A673 (cell line): ENCODE measurements at regions not wholly inside any gene's neighbourhood (a gene's known extent, or its start where the extent isn't known, plus 50 kb on each side); places are given as distances from the start of the nearest gene placed in this dataset.

ENCODE experiments used
- BruUV-seq: library from RNA; stranded (reverse); fragments of 400-500 nt; replicated peaks from 2 replicates; lab custom pipeline; 2021; lab: Mats Ljungman, UMichigan
- CTCF ChIA-PET: fragments of 300-600 bp; sonication (Branson Sonifier 250); formaldehyde crosslinking; loops from one replicate; lab custom pipeline; 2022; ENCODE audit warnings: antibody characterized with exemption; lab: Charles Lee
- POLR2A ChIA-PET: fragments of 300-600 bp; sonication (Branson Sonifier 250); formaldehyde crosslinking; loops from one replicate; lab custom pipeline; 2022; ENCODE audit warnings: antibody characterized with exemption; ENCODE audit not compliant: low non-redundant PET; lab: Charles Lee
- DNase-seq: peaks from one replicate; pipeline ENCODE4 v3.0.0-alpha.2; 2015; ENCODE audit warnings: low spot score
- H3K27ac ChIP-seq: fragments of 200-600 bp; sonication (generic); 2 replicates; pipeline ENCODE4 v1.5.1; 2016; ENCODE audit warnings: mixed run types, low read depth, mild to moderate bottlenecking, mixed read lengths, antibody characterized with exemption, low read length; ENCODE audit not compliant: poor library complexity, severe bottlenecking
- H3K27me3 ChIP-seq: fragments of 200-600 bp; sonication (generic); replicated peaks from 2 replicates; pipeline ENCODE4 v1.6.1; 2017; ENCODE audit warnings: mixed run types, low read depth, mild to moderate bottlenecking, mixed read lengths, antibody characterized with exemption, low read length; ENCODE audit not compliant: insufficient read depth, poor library complexity
- H3K36me3 ChIP-seq: fragments of 200-600 bp; sonication (generic); 2 replicates; pipeline ENCODE4 v1.6.1; 2016; ENCODE audit warnings: mixed run types, mild to moderate bottlenecking, mixed read lengths, antibody characterized with exemption, low read length; ENCODE audit not compliant: insufficient read depth, poor library complexity, severe bottlenecking
- H3K4me1 ChIP-seq: fragments of 200-600 bp; sonication (generic); 2 replicates; pipeline ENCODE4 v1.6.1; 2017; ENCODE audit warnings: mixed run types, mild to moderate bottlenecking, mixed read lengths, antibody characterized with exemption, low read length; ENCODE audit not compliant: insufficient read depth, poor library complexity, severe bottlenecking
- H3K4me3 ChIP-seq: fragments of 200-600 bp; sonication (generic); 2 replicates; pipeline ENCODE4 v1.5.1; 2016; ENCODE audit warnings: low read depth, mixed run types, mild to moderate bottlenecking, mixed read lengths, low read length; ENCODE audit not compliant: poor library complexity, severe bottlenecking
- H3K9me3 ChIP-seq: fragments of 200-600 bp; sonication (generic); 2 replicates; pipeline ENCODE4 v1.6.1; 2016; ENCODE audit warnings: mixed run types, low read depth, mild to moderate bottlenecking, mixed read lengths, antibody characterized with exemption, low read length; ENCODE audit not compliant: poor library complexity, severe bottlenecking
- EZH2 ChIP-seq: fragments of 200-600 bp; sonication (generic); IDR thresholded peaks from 2 replicates; pipeline ENCODE4 v1.6.1; 2017; ENCODE audit warnings: borderline replicate concordance, low read depth, mild to moderate bottlenecking, mixed read lengths, antibody characterized with exemption, low read length; ENCODE audit not compliant: poor library complexity, severe bottlenecking
- intact Hi-C: fragments of 100-400 bp; cut with micrococcal nuclease; formaldehyde crosslinking; loops from one replicate; pipeline ENCODE4 v1.10.0; 2022; ENCODE audit not compliant: unreplicated experiment
- TF ChIP-seq, protein P1 (sequence below): fragments of 300-800, 200-600 bp; sonication (generic); conservative IDR thresholded peaks from 2 replicates; pipeline ENCODE4 v1.5.1; 2017; ENCODE audit warnings: low read depth, mild to moderate bottlenecking, antibody characterized with exemption, low read length, moderate library complexity, mixed read lengths

- H3K27me3 ChIP-seq: no peaks in the 10 kb centered on the region
- H3K27ac ChIP-seq: no peak overlapping the region
- H3K9me3 ChIP-seq: no peaks in the 10 kb centered on the region
- CTCF ChIA-PET: no interaction called here
- H3K4me1 ChIP-seq: peaks cover 6% of the 10 kb centered on the region
- TF ChIP-seq EZH2: no peak
- TF ChIP-seq, protein P1, sequence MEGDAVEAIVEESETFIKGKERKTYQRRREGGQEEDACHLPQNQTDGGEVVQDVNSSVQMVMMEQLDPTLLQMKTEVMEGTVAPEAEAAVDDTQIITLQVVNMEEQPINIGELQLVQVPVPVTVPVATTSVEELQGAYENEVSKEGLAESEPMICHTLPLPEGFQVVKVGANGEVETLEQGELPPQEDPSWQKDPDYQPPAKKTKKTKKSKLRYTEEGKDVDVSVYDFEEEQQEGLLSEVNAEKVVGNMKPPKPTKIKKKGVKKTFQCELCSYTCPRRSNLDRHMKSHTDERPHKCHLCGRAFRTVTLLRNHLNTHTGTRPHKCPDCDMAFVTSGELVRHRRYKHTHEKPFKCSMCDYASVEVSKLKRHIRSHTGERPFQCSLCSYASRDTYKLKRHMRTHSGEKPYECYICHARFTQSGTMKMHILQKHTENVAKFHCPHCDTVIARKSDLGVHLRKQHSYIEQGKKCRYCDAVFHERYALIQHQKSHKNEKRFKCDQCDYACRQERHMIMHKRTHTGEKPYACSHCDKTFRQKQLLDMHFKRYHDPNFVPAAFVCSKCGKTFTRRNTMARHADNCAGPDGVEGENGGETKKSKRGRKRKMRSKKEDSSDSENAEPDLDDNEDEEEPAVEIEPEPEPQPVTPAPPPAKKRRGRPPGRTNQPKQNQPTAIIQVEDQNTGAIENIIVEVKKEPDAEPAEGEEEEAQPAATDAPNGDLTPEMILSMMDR: no peak
- no peaks in the 10 kb centered on the region for H3K36me3 ChIP-seq
- no peak overlapping the region for H3K4me3 ChIP-seq
- POLR2A ChIA-PET: interaction anchor here (0.6 kb wide), 1 partner anchor 38 kb away, joined by 10 read pairs; no protein-coding TSS in a partner anchor
- DNase-seq: no peak
- no TSS peak for BruUV-seq
- intact Hi-C loops: no loop called here
Observed at GRCh38 chr1:187516874-187517273, 688.1 kb downstream of the PLA2G4A start.

GRCh38 chr1:187517546-187517945 lies 688.8 kb downstream of the PLA2G4A start:
- no peak for DNase-seq
- H3K9me3 ChIP-seq: no peaks in the 10 kb centered on the region
- no peak overlapping the region for H3K27ac ChIP-seq
- H3K27me3 ChIP-seq: no peaks in the 10 kb centered on the region
- no peak for TF ChIP-seq EZH2
- TF ChIP-seq, protein P1: no peak
- no peak overlapping the region for H3K4me3 ChIP-seq
- H3K4me1 ChIP-seq: peaks cover 6% of the 10 kb centered on the region
- ChIA-PET CTCF (no interaction called here), POLR2A (no interaction called here)
- intact Hi-C loops: no loop called here
- H3K36me3 ChIP-seq: no peaks in the 10 kb centered on the region
- BruUV-seq: no TSS peak

DNA sequence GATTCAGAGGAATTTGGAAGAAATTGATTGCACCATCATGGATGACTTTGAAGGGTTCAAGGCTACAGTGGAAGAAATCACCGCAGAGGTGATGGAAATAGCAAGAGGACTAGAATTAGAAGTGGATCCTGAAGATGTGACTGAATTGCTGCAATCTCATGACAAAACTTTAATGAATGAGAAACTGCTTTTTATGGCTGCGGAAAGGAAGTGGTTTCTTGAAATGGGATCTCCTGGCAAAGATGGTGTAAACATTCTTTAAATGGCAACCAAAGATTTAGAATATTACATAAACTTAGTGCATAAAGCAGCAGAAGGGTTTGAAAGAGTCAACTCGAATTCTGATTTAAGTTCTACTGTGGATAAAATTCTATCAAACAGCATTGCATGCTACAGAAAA lies 698.6 kb downstream of the PLA2G4A start:
- intact Hi-C loops: no loop called here
- ChIA-PET POLR2A (no interaction called here), CTCF (no interaction called here)
- no peak for DNase-seq
- no peaks in the 10 kb centered on the region for H3K27me3 ChIP-seq
- no peaks in the 10 kb centered on the region for H3K36me3 ChIP-seq
- TF ChIP-seq, protein P1: no peak
- TF ChIP-seq EZH2: no peak
- no peak overlapping the region for H3K27ac ChIP-seq
- BruUV-seq: no TSS peak
- H3K4me1 ChIP-seq: no peaks in the 10 kb centered on the region
- no peaks in the 10 kb centered on the region for H3K9me3 ChIP-seq
- no peak overlapping the region for H3K4me3 ChIP-seq
